ENCODE measurements at regions not wholly inside any gene's neighbourhood (a gene's known extent, or its start where the extent isn't known, plus 50 kb on each side); places are given as distances from the start of the nearest gene placed in this dataset.

- TF ChIP-seq CTCF (IDR thresholded peaks at IDR 0.05) (no peak), POLR2A (IDR thresholded peaks at IDR 0.05) (no peak)
Observed at GRCh38 chr11:116642902-116643301, 129.9 kb downstream of the BUD13 start.
